ENCODE measurements at regions not wholly inside any gene's neighbourhood (a gene's known extent, or its start where the extent isn't known, plus 50 kb on each side); places are given as distances from the start of the nearest gene placed in this dataset.

- no peak for DNase-seq (ENCODE audit: low spot score)
Measured at GRCh38 chr15:93312891-93313486, 224.0 kb upstream of the RGMA start.

GRCh38 chr15:93311620-93312019 is 222.6 kb upstream of the RGMA start:
- no peak for DNase-seq (ENCODE audit: low spot score)

DNA sequence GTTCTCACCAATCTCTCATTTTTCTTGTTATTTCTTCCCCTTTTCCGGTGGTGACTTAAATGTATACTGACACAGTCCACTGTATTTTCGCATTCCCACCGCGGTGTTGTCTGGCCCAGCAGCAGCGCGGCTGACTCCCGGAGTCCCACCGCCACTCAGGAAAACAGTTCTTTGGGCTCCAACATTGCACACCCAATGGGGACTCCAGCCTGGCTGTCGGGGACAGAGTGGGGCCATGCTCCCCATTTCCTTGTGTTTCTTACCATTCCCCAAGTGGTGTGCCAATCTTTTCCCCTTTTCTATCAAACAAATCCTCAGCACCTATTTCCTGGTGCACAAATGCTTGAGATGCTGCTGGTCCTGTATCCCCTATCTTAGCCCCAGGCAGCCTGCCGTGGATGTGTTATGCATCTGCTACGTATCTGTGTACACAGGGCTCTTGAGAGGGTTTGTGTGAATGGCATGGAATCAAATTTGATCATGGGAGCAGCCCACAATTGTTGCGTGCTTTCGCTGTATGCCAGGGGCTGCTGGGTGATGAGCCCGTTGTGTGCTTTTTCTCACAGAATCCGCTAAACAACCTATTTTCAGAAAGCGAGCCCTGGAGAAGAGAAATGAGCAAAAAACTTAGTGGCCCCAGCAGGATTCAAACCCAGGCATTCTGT is 219.1 kb upstream of the RGMA start:
- no peak for DNase-seq (ENCODE audit: low spot score)

DNA sequence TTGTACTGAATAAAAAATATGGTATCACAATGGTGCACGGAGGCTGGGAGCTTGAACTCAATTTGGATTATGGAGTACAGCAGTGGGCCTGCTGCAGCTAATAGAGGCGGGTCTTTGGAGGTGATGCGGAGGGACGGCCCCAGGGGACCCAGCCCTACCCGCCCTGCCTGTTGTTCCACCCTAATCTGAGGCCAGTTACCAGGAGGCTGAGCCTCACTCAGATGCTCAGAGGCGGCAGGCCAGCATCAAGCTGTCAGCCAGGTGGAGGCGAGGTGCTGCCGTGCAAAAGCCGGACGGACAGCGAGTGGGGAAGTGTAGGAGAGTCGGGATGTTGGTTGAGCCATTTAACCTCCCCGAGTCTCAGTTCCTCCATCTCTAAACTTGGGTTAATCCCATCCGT is 218.5 kb upstream of the RGMA start:
- no peak for DNase-seq (ENCODE audit: low spot score)

DNA sequence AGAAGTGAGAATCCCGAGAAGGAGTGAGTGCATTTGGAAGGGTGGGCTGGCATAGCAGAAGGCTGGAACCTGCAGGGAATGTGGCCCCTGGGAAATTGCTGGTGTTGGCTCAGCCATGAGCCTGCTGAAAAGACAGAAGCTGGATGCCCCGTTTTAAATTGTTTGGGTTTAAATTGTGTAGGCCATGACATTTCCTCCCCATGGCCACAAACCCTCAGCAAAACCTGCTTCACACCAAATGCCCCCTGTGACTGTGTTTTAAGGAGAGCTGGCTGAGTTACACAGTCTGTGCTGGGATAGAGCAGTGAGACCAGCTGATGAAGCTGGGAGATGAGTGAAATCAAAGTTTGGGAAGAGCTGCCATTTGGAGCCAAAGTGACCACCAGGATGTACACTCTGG is 216.3 kb upstream of the RGMA start:
- DNase-seq (ENCODE audit: low spot score): no peak

DNA sequence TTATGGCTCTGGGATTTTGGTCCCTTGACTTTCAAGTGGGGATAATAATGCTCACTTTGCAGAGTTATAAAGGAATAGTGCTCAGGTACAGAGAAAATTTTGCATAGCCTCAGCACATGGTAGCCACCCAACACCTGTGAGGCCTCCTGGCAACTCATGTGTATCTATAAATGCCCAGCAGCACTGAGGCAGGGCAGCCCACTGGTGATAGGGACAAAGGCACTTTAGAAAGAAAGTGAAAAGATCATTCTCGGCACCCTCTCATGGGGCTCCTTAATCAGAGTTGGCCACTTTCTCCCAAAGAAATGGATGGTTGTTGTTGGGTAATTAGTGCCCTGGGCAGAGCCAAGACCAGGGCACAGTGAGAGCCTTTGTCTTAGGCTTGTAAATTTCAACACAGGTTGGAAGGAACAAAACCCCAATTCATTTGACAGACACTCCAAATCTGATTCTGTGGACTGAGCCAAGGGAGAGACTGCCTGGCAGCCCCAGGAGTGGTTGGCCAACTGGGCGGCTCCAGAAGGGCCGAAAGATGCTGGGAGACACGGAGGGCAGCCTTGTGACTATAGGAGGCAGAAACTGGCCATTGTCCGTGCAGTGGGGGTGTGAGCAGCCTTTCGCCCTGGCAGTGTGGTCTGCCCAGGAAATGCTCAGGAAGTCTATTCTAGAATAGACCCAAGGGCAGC is 213.2 kb upstream of the RGMA start:
- DNase-seq (ENCODE audit: low spot score): no peak

GRCh38 chr15:93300796-93301195 is 211.8 kb upstream of the RGMA start:
- DNase-seq (ENCODE audit: low spot score): no peak

GRCh38 chr15:93299675-93300074 is 210.7 kb upstream of the RGMA start:
- no peak for DNase-seq (ENCODE audit: low spot score)

GRCh38 chr15:93298901-93299300 is 209.9 kb upstream of the RGMA start:
- no peak for DNase-seq (ENCODE audit: low spot score)

DNA sequence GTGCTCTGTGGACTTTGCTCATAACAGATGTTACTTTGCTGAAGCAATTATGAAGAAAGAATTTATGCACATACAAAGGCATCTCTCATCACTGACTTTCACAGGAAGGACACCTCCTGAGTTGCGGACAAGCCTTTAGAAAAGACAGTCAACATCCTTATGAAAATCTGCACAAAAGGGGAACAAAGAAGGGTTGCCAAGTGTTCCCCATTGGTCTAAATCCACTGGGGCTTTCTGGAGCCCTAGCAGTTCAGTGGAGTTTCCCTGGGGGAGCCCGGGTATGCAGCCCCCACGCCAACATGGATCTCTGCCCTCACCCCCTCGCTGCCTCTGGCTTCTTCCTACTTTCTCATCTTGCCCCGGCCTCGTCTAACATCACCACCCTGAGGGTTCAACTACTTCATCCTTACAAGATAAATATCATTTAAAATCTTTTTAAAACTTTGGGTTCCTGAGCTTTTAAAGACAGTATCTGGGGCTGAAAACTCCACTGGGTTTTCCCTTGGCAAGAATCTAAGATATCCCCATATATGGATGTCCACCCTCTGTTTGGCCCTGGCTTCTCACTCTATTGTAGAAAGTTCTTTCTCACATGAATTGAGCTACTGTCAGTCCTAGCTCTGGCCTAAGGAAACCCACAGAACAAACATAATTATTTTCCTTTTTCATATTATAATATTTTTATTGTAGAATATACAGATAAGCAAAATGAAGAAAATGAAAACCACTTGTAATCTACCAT is 207.9 kb upstream of the RGMA start:
- no peak for DNase-seq (ENCODE audit: low spot score)

GRCh38 chr15:93294896-93295295 is 205.9 kb upstream of the RGMA start:
- no peak for DNase-seq (ENCODE audit: low spot score)

DNA sequence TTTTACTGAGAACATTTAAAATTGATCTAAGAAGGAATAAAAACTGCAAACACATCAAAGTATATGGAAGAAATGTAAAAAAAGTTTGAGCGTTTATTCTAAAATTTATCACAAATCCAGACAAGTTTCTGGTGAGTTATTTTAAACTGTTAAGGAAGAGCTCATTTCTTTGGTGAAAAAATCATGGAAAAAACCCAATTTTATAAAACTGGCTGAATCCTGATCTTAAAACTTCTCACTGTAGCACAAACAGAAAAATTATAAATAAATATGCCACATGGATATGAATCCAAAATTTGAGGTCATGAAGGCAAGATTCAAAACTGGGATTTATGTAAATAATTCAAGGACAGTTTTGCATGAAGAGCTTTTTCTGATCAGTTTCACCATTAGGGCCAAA is 205.1 kb upstream of the RGMA start:
- DNase-seq (ENCODE audit: low spot score): no peak

- no peak for DNase-seq (ENCODE audit: low spot score)
Measured at GRCh38 chr15:93291380-93291779, 202.4 kb upstream of the RGMA start.

DNA sequence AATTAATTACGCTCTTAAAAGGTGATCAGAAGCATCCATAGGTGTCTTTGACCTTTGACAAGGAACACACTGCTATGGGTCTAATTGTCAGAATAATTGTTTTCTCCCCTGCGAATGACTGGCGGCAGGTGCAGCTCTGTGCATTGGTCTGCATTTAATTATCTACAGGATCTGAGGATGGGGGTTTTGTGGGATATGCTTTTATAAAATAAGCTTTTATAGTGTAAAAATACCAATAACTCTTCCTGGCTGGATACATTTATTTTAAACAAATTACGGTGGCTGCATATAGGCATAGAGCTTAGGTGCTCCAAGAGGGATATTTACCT is 201.6 kb upstream of the RGMA start:
- DNase-seq (ENCODE audit: low spot score): no peak

GRCh38 chr15:93289941-93290617 is 201.1 kb upstream of the RGMA start:
- DNase-seq (ENCODE audit: low spot score): no peak

GRCh38 chr15:93288728-93289294 is 199.8 kb upstream of the RGMA start:
- DNase-seq (ENCODE audit: low spot score): no peak

DNA sequence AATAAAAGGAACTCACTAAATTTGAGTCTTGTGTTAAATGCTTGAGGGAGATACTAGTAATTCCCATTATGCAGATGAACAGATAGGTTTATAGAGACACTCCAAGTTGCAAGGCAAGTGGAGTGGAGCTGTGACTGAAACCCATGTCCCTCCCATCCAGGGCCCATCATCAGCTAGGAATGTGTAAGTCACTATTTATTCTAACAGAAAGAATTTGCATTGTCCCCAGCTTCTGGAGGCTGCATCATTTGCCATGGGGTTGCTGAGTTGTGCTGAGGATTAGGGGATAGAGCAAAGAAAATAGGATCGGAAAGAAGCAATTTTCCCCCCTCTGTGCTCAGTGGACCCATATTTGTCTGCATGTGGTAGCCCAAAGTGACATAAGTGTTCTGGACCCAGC is 197.4 kb upstream of the RGMA start:
- no peak for DNase-seq (ENCODE audit: low spot score)

GRCh38 chr15:93283854-93284253 is 194.8 kb upstream of the RGMA start:
- DNase-seq (ENCODE audit: low spot score): no peak

- DNase-seq (ENCODE audit: low spot score): no peak
Measured at GRCh38 chr15:93282808-93283207, 193.8 kb upstream of the RGMA start.

- no peak for DNase-seq (ENCODE audit: low spot score)
Measured at GRCh38 chr15:93278783-93279182, 189.8 kb upstream of the RGMA start.

DNA sequence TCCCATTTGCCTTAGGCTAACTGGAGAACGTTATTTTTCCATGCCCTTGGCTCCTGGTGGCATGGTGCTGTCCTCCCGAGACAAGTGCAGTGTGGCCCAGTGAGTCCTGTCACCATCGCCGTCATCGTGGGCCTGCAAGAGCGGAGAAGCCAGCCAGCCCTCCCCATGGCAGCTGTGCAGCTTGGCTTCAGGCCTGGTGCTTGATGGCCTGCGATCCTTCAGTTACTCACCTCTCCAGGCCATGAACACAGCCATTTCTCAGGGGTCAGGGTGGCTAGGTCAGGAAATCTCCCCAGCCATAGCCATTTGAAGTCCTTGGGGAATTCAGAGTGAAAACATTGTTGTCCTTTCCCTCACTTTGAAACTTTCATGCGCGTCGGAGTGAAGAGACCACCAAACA is 189.0 kb upstream of the RGMA start:
- no peak for DNase-seq (ENCODE audit: low spot score)

DNA sequence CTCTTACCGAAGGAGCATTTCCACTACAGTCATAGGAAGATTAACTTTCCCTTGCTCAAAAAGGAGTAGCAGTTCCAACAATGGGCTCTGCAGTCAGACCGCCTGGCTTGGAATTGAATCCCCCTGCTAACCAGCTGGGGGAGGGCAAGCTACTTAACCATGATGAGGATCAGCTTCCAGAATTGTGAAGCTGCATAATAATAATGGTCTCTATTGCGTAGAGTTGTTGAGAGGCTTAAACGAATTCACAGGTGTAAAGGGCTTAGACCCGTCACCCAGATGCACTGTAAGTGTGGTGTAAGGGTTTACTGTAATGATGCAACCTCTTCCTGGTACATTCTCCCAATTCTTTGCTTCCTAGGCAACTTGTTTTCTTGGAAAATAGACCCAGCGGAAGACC is 185.2 kb upstream of the RGMA start:
- DNase-seq (ENCODE audit: low spot score): peak; percentile 75
